Endothelial cell (in vitro differentiated cells): ENCODE measurements at regions not wholly inside any gene's neighbourhood (a gene's known extent, or its start where the extent isn't known, plus 50 kb on each side); places are given as distances from the start of the nearest gene placed in this dataset.

Source experiments
- DNase-seq: peaks from one replicate; pipeline ENCODE4 v3.0.0; 2021; ENCODE audit warnings: low spot score
- H3K27ac Mint-ChIP-seq: one replicate; pipeline ENCODE4 v1.8.0; 2021; ENCODE audit warnings: mixed read lengths, inconsistent platforms; ENCODE audit not compliant: unreplicated experiment
- H3K27me3 Mint-ChIP-seq: one replicate; pipeline ENCODE4 v1.8.0; 2021; ENCODE audit warnings: mild to moderate bottlenecking, moderate library complexity, mixed read lengths, inconsistent platforms; ENCODE audit not compliant: unreplicated experiment
- H3K36me3 Mint-ChIP-seq: one replicate; pipeline ENCODE4 v1.8.0; 2021; ENCODE audit warnings: mild to moderate bottlenecking, low read depth, mixed read lengths, inconsistent platforms; ENCODE audit not compliant: unreplicated experiment
- H3K4me1 Mint-ChIP-seq: one replicate; pipeline ENCODE4 v1.8.0; 2021; ENCODE audit warnings: mild to moderate bottlenecking, mixed read lengths, inconsistent platforms; ENCODE audit not compliant: unreplicated experiment
- H3K4me3 Mint-ChIP-seq: one replicate; pipeline ENCODE4 v1.8.0; 2021; ENCODE audit warnings: mild to moderate bottlenecking, mixed read lengths, inconsistent platforms; ENCODE audit not compliant: unreplicated experiment
- H3K9me3 Mint-ChIP-seq: one replicate; pipeline ENCODE4 v1.8.0; 2021; ENCODE audit warnings: mixed read lengths, inconsistent platforms; ENCODE audit not compliant: unreplicated experiment
- CTCF ChIP-seq: fragments of 200-600 bp; sonication (generic); IDR thresholded peaks from one replicate; pipeline ENCODE4 v1.5.0; 2021; ENCODE audit warnings: antibody characterized with exemption; ENCODE audit not compliant: unreplicated experiment

GRCh38 chr15:87744815-87745214 lies 511.7 kb downstream of the NTRK3 start:
- Mint-ChIP-seq H3K36me3 (no peaks in the 10 kb centered on the region), H3K9me3 (no peaks in the 10 kb centered on the region), H3K4me3 (no peak overlapping the region), H3K4me1 (peaks cover 4% of the 10 kb centered on the region), H3K27ac (no peak overlapping the region), H3K27me3 (no peaks in the 10 kb centered on the region)
- no peak for DNase-seq
- no peak for TF ChIP-seq CTCF

GRCh38 chr15:87743562-87743961 lies 513.0 kb downstream of the NTRK3 start:
- Mint-ChIP-seq H3K36me3 (no peaks in the 10 kb centered on the region), H3K4me3 (no peak overlapping the region), H3K9me3 (no peaks in the 10 kb centered on the region), H3K27me3 (no peaks in the 10 kb centered on the region), H3K4me1 (peaks cover 4% of the 10 kb centered on the region), H3K27ac (no peak overlapping the region)
- no peak for TF ChIP-seq CTCF
- no peak for DNase-seq

- DNase-seq, result no peak
- Mint-ChIP-seq H3K4me3 (no peak overlapping the region), H3K4me1 (peaks cover 6% of the 10 kb centered on the region), H3K36me3 (no peaks in the 10 kb centered on the region), H3K9me3 (no peaks in the 10 kb centered on the region), H3K27me3 (no peaks in the 10 kb centered on the region), H3K27ac (no peak overlapping the region)
- TF ChIP-seq CTCF, result no peak
These were observed 515.2 kb downstream of the NTRK3 start for GRCh38 chr15:87741350-87741749.

GRCh38 chr15:87740655-87741344 lies 515.7 kb downstream of the NTRK3 start:
- no peak for TF ChIP-seq CTCF
- no peaks in the 10 kb centered on the region for H3K9me3 Mint-ChIP-seq
- H3K36me3 Mint-ChIP-seq, result no peaks in the 10 kb centered on the region
- peaks cover 12% of the 10 kb centered on the region for H3K4me1 Mint-ChIP-seq
- H3K27ac Mint-ChIP-seq, result no peak overlapping the region
- DNase-seq, result no peak
- no peak overlapping the region for H3K4me3 Mint-ChIP-seq
- peaks cover 1% of the 10 kb centered on the region for H3K27me3 Mint-ChIP-seq

GRCh38 chr15:87739866-87740265 lies 516.7 kb downstream of the NTRK3 start:
- no peak for TF ChIP-seq CTCF
- H3K36me3 Mint-ChIP-seq, result no peaks in the 10 kb centered on the region
- H3K4me3 Mint-ChIP-seq, result no peak overlapping the region
- DNase-seq, result no peak
- peaks cover 4% of the 10 kb centered on the region for H3K27me3 Mint-ChIP-seq
- no peaks in the 10 kb centered on the region for H3K9me3 Mint-ChIP-seq
- peaks cover 12% of the 10 kb centered on the region for H3K4me1 Mint-ChIP-seq
- no peak overlapping the region for H3K27ac Mint-ChIP-seq
